Mucosa of rectum (tissue), 2 donors: ENCODE measurements at regions not wholly inside any gene's neighbourhood (a gene's known extent, or its start where the extent isn't known, plus 50 kb on each side); places are given as distances from the start of the nearest gene placed in this dataset.

ENCODE experiments used
- H3K27ac ChIP-seq, 2 donors: one replicate each; pipeline ENCODE4 v1.7.0; 2013; ENCODE audit warnings: inconsistent platforms in 2 of 2, low read depth in 2 of 2, low read length in 2 of 2
- H3K27me3 ChIP-seq, 2 donors: one replicate each; pipeline ENCODE4 v1.7.0; 2013; ENCODE audit warnings: low read length in 2 of 2; ENCODE audit not compliant: control insufficient read depth in 2 of 2, insufficient read depth in 2 of 2
- H3K36me3 ChIP-seq, 2 donors: one replicate each; pipeline ENCODE4 v1.7.0; 2013; ENCODE audit warnings: low read length in 2 of 2; ENCODE audit not compliant: control insufficient read depth in 2 of 2, insufficient read depth in 2 of 2
- H3K4me1 ChIP-seq, 2 donors: one replicate each; pipeline ENCODE4 v1.7.0; 2013; ENCODE audit warnings: low read length in 2 of 2, mild to moderate bottlenecking in 1 of 2; ENCODE audit not compliant: control insufficient read depth in 2 of 2, insufficient read depth in 2 of 2
- H3K4me3 ChIP-seq, 2 donors: one replicate each; pipeline ENCODE4 v1.7.0; 2013; ENCODE audit warnings: low read length in 2 of 2
- H3K9ac ChIP-seq, 2 donors: one replicate each; pipeline ENCODE4 v1.7.0; 2013; ENCODE audit warnings: low read length in 2 of 2, low read depth in 1 of 2, mild to moderate bottlenecking in 1 of 2
- H3K9me3 ChIP-seq, 2 donors: one replicate each; pipeline ENCODE4 v1.7.0; 2013; ENCODE audit warnings: low read length in 2 of 2; ENCODE audit not compliant: control insufficient read depth in 2 of 2
- donor health status: healthy.
- donor health status: Normal muscosa, but diverticular disease.

DNA sequence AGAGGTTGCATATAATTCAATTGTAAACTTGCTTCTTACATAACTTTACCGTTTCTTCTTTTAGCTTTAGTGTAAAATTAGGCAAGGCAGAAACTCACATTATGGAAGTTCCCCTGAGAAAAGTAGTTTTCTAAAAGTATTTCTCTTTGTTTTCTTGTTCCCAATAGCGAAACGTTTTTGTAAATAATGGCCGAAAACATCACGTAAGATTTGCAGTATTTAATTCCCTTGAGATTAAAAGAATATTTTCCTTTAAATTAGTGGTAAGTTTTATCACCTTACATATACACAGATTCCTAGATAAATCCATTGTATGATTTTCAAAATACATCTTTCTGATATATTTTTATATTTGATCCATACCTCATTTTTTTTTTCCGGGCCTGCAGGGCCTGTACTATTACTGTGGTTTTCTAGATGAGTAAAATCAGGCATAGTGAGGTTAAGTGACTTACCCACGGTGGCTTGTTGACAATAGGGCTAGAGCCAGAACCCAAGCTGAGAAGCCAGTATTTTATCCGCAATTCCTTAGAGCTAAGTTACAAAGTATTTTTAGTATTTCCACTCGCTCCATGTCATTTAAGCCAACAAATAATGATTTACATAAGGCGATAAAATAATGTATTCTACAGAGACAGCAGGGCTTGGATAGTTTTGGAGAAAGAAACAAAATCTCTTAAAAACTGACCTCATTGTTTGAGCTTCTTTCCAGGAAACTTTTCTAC lies 82.2 kb upstream of the VEGFC start:
- H3K9me3 ChIP-seq: peaks cover 0 to 3% of the 10 kb centered on the region in 2 donors
- no peaks in the 10 kb centered on the region for H3K36me3 ChIP-seq
- no peak overlapping the region for H3K9ac ChIP-seq
- H3K27ac ChIP-seq: no peak overlapping the region
- H3K4me1 ChIP-seq: no peaks in the 10 kb centered on the region
- H3K27me3 ChIP-seq: no peaks in the 10 kb centered on the region
- H3K4me3 ChIP-seq: no peak overlapping the region

- Histone ChIP-seq H3K27me3 (no peaks in the 10 kb centered on the region), H3K4me3 (no peak overlapping the region), H3K27ac (no peak overlapping the region), H3K9ac (no peak overlapping the region), H3K36me3 (no peaks in the 10 kb centered on the region), H3K4me1 (no peaks in the 10 kb centered on the region), H3K9me3 (peaks cover 0 to 3% of the 10 kb centered on the region in 2 donors)
Observed at GRCh38 chr4:176875446-176875930, 82.8 kb upstream of the VEGFC start.

- no peak overlapping the region for H3K27ac ChIP-seq
- no peak overlapping the region for H3K4me3 ChIP-seq
- H3K27me3 ChIP-seq: no peaks in the 10 kb centered on the region
- H3K36me3 ChIP-seq: no peaks in the 10 kb centered on the region
- no peak overlapping the region for H3K9ac ChIP-seq
- H3K4me1 ChIP-seq: no peaks in the 10 kb centered on the region
- H3K9me3 ChIP-seq: peaks cover 0 to 3% of the 10 kb centered on the region in 2 donors
Observed at GRCh38 chr4:176879380-176880116, 86.8 kb upstream of the VEGFC start.

GRCh38 chr4:176882206-176882605 lies 89.5 kb upstream of the VEGFC start:
- H3K9me3 ChIP-seq: no peaks in the 10 kb centered on the region
- H3K27ac ChIP-seq: no peak overlapping the region
- H3K4me1 ChIP-seq: no peaks in the 10 kb centered on the region
- H3K27me3 ChIP-seq: no peaks in the 10 kb centered on the region
- no peak overlapping the region for H3K4me3 ChIP-seq
- H3K9ac ChIP-seq: no peak overlapping the region
- H3K36me3 ChIP-seq: no peaks in the 10 kb centered on the region

- Histone ChIP-seq H3K27ac (no peak overlapping the region), H3K4me1 (no peaks in the 10 kb centered on the region), H3K9ac (no peak overlapping the region), H3K4me3 (no peak overlapping the region), H3K27me3 (no peaks in the 10 kb centered on the region), H3K36me3 (no peaks in the 10 kb centered on the region), H3K9me3 (no peaks in the 10 kb centered on the region)
Observed at GRCh38 chr4:176883108-176883550, 90.4 kb upstream of the VEGFC start.

DNA sequence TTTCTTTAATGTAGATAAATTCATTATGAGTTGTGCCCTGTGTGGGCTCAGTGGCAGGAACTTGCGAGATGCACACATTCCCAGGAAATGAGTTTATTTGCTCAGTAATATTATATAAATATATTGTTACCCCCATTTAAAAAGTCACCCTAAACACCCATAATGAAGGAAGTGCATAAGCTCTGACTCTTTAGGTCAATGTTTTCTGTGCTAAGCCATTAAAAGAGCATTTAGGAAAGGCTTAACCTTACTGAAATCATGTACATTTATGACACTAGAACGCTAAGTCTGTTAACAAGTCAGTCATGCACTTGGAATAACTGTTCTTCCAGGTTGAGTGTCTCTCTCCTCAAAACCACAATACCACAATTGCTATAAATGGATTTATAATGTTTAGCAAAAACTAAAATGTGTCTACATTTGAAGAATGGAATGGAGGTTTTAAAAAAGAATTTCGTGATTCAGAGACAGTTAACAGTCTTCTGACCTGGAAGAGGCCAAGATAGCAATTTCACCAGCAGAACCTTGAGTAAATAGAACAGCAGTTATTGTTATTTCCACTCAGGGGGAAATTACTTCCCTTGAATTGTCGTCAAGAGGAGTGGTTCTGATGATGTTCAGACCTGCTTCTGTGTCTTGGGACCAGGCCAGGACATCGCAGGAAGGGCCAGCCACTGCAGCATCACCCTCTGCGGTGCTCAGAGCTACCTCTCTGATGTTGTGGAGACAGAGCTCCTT lies 91.1 kb upstream of the VEGFC start:
- Histone ChIP-seq H3K9ac (no peak overlapping the region), H3K4me3 (no peak overlapping the region), H3K27ac (no peak overlapping the region), H3K9me3 (no peaks in the 10 kb centered on the region), H3K36me3 (no peaks in the 10 kb centered on the region), H3K27me3 (no peaks in the 10 kb centered on the region), H3K4me1 (no peaks in the 10 kb centered on the region)

DNA sequence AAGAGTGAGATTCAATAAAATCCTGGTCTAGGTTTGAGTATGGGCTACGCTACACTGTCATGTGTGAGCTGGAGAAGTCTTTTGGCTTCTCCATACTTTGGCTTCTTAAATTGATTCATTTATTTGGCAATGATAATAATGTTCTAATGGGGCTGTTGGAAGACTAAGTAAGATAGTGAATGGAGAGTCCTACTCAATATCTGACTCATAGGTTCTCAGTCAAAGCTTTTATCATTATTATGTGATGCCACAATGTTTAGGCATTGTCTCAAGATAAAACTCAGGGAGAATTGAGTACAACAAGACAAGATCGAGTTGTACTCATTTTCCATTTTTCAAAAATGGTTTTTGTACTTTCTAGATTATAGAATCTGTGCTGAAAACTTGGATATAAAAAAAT lies 92.5 kb upstream of the VEGFC start:
- Histone ChIP-seq H3K4me1 (no peaks in the 10 kb centered on the region), H3K27me3 (no peaks in the 10 kb centered on the region), H3K36me3 (no peaks in the 10 kb centered on the region), H3K9me3 (no peaks in the 10 kb centered on the region), H3K4me3 (no peak overlapping the region), H3K27ac (no peak overlapping the region), H3K9ac (no peak overlapping the region)

DNA sequence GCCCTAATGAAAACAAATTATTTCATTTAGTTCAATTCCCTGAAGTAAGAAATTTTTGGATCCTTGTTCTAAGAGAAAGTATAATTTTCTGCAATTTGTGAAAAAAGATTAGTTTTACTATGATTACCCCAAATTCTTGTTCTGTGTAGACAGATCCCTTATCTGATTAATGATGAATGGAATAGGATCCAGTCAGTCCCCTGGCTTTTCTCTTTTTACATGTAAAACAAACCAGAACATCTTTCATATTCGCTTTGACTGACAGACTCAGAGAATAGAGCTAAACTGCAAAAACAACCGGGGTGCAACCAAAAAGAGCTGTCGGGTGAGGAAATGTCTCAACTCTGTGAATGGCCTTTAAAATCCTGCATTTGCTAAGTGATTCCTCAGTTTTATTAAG lies 93.4 kb upstream of the VEGFC start:
- Histone ChIP-seq H3K9ac (no peak overlapping the region), H3K36me3 (no peaks in the 10 kb centered on the region), H3K27me3 (no peaks in the 10 kb centered on the region), H3K27ac (no peak overlapping the region), H3K9me3 (no peaks in the 10 kb centered on the region), H3K4me3 (no peak overlapping the region), H3K4me1 (no peaks in the 10 kb centered on the region)

- Histone ChIP-seq H3K9me3 (no peaks in the 10 kb centered on the region), H3K4me1 (no peaks in the 10 kb centered on the region), H3K27me3 (no peaks in the 10 kb centered on the region), H3K27ac (no peak overlapping the region), H3K9ac (no peak overlapping the region), H3K36me3 (no peaks in the 10 kb centered on the region), H3K4me3 (no peak overlapping the region)
Observed at GRCh38 chr4:176889776-176890175, 97.1 kb upstream of the VEGFC start.

DNA sequence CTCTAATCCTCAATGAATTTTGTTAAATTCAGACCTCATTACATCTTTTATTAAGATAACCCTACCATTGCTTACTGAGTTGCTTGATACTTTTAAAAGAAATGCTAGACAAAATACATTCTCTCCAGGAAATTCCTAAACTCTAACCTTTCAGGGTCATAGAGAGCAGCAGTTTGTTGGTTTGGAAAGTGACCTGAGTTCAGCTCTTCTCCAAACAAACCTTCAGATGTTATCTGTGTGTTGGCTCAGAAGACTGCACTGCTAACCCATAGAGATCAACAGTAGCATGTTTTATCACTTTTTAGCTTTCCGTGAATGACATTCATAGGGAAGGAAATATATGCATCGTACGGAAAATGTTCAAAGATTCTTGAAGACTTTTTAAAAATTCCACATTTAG lies 101.8 kb upstream of the VEGFC start:
- Histone ChIP-seq H3K27me3 (no peaks in the 10 kb centered on the region), H3K9ac (no peak overlapping the region), H3K27ac (no peak overlapping the region), H3K36me3 (no peaks in the 10 kb centered on the region), H3K4me1 (no peaks in the 10 kb centered on the region), H3K4me3 (no peak overlapping the region), H3K9me3 (no peaks in the 10 kb centered on the region)
